GM12878 (cell line): ENCODE measurements at regions not wholly inside any gene's neighbourhood (a gene's known extent, or its start where the extent isn't known, plus 50 kb on each side); places are given as distances from the start of the nearest gene placed in this dataset.

Source experiments
- FOXM1 ChIP-seq: IDR thresholded peaks from 2 replicates; pipeline ENCODE4 v1.6.1; 2012; ENCODE audit warnings: low read depth, mild to moderate bottlenecking, inconsistent platforms, low read length, moderate library complexity
- GABPA ChIP-seq: IDR thresholded peaks from 2 replicates; pipeline ENCODE4 v1.6.1; 2014; ENCODE audit warnings: antibody characterized with exemption, low read depth, mild to moderate bottlenecking, inconsistent platforms
- IRF3 ChIP-seq: fragments of 450-650 bp; IDR thresholded peaks from 2 replicates; pipeline ENCODE4 v1.6.1; 2014; ENCODE audit warnings: mild to moderate bottlenecking
- NRF1 ChIP-seq: conservative IDR thresholded peaks from 2 replicates; pipeline ENCODE4 v1.6.1; 2011; ENCODE audit warnings: mild to moderate bottlenecking, low read depth, low read length, improper control_type of control experiment
- RBBP5 ChIP-seq: fragments of 200-600 bp; sonication (generic); conservative IDR thresholded peaks from 2 replicates; pipeline ENCODE4 v1.6.1; 2016
- RELB ChIP-seq: fragments of 450-650 bp; IDR thresholded peaks from 2 replicates; pipeline ENCODE4 v1.6.1; 2017; ENCODE audit warnings: low read depth, mild to moderate bottlenecking, moderate library complexity
- SP1 ChIP-seq: IDR thresholded peaks from one replicate; pipeline ENCODE4 v1.6.1; 2011; ENCODE audit warnings: low read depth, low read length
- SREBF2 ChIP-seq: IDR thresholded peaks from 2 replicates; pipeline ENCODE4 v1.6.1; 2012; ENCODE audit warnings: mild to moderate bottlenecking, low read length
- SUZ12 ChIP-seq: fragments of 200-600 bp; sonication (generic); IDR thresholded peaks from one replicate; pipeline ENCODE4 v1.6.1; 2018; ENCODE audit warnings: antibody characterized with exemption, mild to moderate bottlenecking; ENCODE audit not compliant: unreplicated experiment
- TCF3 ChIP-seq: IDR thresholded peaks from 2 replicates; pipeline ENCODE4 v1.6.1; 2012; ENCODE audit warnings: low read depth, mild to moderate bottlenecking, low read length, borderline replicate concordance; ENCODE audit not compliant: insufficient read depth
- TF ChIP-seq, protein P1 (sequence below), 3 experiments: IDR thresholded peaks in 2 of 3; conservative IDR thresholded peaks in 1 of 3; 2 replicates each; pipeline ENCODE4 v1.5.1; 2011; ENCODE audit warnings: low read depth in 3 of 3, low read length in 3 of 3, mild to moderate bottlenecking in 3 of 3, control low read depth in 2 of 3, moderate library complexity in 2 of 3, inconsistent platforms in 1 of 3, mixed read lengths in 1 of 3; ENCODE audit not compliant: control insufficient read depth in 2 of 3, insufficient read depth in 1 of 3; ENCODE audit errors: extremely low read depth in 1 of 3
- TF ChIP-seq, protein P2 (sequence below): fragments of 450-650 bp; IDR thresholded peaks from 2 replicates; pipeline ENCODE4 v1.6.1; 2017; ENCODE audit warnings: mild to moderate bottlenecking, low read depth, inconsistent platforms; ENCODE audit not compliant: poor library complexity, severe bottlenecking

GRCh38 chr6:163843218-163843617 lies 428.7 kb downstream of the QKI start (continued):
- TF ChIP-seq SREBF2 (no peak), RBBP5 (no peak), TCF3 (no peak), IRF3 (no peak), NRF1 (no peak), SP1 (no peak), GABPA (no peak), RELB (no peak), SUZ12 (no peak), FOXM1 (no peak)
- TF ChIP-seq, protein P1, sequence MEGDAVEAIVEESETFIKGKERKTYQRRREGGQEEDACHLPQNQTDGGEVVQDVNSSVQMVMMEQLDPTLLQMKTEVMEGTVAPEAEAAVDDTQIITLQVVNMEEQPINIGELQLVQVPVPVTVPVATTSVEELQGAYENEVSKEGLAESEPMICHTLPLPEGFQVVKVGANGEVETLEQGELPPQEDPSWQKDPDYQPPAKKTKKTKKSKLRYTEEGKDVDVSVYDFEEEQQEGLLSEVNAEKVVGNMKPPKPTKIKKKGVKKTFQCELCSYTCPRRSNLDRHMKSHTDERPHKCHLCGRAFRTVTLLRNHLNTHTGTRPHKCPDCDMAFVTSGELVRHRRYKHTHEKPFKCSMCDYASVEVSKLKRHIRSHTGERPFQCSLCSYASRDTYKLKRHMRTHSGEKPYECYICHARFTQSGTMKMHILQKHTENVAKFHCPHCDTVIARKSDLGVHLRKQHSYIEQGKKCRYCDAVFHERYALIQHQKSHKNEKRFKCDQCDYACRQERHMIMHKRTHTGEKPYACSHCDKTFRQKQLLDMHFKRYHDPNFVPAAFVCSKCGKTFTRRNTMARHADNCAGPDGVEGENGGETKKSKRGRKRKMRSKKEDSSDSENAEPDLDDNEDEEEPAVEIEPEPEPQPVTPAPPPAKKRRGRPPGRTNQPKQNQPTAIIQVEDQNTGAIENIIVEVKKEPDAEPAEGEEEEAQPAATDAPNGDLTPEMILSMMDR (IDR thresholded peaks at IDR 0.05 in 2 of 3, conservative IDR thresholded peaks at IDR 0.05 in 1 of 3; ENCODE audit: control insufficient read depth in 2 of 3, extremely low read depth in 1 of 3, insufficient read depth in 1 of 3, low read depth in 3 of 3, low read length in 3 of 3): no peak
- TF ChIP-seq, protein P2, sequence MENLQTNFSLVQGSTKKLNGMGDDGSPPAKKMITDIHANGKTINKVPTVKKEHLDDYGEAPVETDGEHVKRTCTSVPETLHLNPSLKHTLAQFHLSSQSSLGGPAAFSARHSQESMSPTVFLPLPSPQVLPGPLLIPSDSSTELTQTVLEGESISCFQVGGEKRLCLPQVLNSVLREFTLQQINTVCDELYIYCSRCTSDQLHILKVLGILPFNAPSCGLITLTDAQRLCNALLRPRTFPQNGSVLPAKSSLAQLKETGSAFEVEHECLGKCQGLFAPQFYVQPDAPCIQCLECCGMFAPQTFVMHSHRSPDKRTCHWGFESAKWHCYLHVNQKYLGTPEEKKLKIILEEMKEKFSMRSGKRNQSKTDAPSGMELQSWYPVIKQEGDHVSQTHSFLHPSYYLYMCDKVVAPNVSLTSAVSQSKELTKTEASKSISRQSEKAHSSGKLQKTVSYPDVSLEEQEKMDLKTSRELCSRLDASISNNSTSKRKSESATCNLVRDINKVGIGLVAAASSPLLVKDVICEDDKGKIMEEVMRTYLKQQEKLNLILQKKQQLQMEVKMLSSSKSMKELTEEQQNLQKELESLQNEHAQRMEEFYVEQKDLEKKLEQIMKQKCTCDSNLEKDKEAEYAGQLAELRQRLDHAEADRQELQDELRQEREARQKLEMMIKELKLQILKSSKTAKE: no peak
